ENCODE measurements at regions not wholly inside any gene's neighbourhood (a gene's known extent, or its start where the extent isn't known, plus 50 kb on each side); places are given as distances from the start of the nearest gene placed in this dataset.
"Not testable (repeated sequence)": the region's sequence is repeated elsewhere in the genome, so short reads cannot be mapped to it uniquely, and the experiment has no call there.

DNA sequence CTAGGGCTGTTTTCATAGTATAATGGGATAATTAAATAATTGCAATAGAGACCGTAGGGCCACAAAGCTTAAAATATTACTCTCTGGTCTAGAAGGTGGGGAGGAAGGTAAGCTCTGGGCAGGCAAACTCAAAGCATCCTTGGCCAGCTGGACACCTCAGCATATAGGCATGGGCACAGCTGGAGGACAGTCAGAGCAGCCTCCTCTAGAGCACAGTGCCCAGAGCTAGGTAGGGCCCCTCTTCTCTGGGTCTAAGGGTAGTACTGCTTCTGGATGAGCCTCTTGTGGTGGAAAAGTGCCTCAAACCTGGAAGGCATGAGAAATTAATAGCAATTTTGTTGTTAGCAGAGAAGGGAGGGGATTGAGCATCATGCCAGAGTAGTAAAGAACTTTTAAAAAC lies 116.9 kb upstream of the FOXN2 start:
- DNase-seq, result no peak

DNA sequence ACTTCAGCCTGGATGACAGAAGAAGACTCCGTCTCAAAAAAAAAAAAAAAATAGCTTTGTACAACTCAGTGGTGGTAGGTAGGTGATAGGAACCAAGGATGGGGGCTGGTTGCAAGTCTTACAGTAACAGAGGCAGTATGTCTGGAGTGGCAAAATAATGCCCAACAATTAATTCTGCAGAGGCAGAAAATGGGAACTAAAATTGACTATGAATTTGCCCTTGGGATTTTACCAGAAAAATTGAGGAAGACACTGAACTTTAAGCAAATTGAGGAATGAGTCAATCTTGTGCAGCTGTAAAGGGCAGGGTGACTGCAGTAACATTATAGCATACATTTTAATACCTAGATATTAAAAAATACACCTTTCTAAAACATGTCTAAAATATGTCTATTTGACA lies 116.1 kb upstream of the FOXN2 start:
- DNase-seq, result no peak

DNA sequence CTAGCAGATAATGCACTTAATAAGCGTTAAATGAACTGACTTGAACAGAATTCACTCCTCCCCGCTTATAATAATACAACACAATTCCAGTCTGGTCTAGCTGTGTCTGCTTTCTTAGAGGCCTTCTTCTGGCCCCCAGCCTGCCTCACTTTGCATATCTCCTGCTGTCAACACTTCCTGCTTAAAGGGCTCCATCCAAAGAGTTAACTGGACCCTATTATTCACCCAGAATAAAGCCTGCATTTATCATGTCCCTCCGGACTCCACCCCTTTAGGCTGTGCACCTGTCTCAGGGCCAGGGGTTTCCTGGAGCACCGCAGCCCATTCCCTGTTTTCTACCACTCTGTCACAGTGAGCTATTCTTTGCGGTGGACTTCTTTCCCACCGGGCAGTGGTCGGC lies 115.4 kb upstream of the FOXN2 start:
- DNase-seq, result no peak

DNA sequence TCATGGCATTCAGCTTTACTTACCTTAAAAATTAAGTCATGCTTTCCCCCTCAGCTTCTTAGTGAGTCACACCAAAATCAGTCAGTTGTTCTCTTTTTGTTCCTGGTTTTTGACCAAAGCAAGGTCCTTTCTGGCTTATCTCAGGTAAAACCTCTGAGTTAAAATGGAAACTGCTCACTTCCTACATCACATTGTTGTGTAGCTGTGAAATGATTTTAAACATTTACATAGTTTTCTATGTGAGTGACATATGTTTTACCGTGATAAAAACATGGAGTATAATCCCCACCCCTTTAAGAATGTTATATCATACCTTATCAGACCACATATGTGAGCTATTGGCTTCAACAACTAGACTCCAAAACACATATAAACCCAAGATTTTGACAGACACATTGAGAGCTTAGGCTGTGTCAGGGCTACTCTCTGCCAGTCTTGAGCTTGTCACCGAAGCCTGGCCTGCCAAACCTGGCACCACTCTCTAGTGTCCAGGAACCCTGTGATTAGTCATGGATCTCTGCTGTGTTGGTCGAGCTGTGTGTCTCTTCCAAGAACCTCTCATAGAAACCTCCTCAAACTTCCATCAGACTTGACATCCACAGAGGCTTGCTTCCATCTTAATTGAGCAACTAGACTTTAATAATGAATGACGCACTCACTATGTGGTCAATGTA lies 113.7 kb upstream of the FOXN2 start:
- DNase-seq, result no peak

DNA sequence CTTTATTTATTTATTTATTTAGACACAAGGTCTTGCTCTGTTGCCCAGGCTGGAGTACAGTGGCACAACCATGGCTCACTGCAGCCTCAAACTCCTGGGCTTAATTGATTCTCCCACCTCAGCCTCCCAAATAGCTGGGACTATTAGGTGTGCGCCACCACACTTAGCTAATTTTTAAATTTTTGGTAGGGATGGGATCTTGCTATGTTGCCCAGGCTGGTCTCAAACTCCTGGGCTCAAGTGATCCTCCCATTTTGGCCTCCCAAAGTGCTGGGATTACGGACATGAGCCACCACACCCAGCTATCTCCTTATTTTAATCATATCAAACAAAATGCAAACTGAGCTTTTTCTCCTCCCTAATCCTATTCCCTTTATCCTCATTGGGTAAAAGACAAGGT lies 113.0 kb upstream of the FOXN2 start:
- DNase-seq, result not testable (repeated sequence)

DNA sequence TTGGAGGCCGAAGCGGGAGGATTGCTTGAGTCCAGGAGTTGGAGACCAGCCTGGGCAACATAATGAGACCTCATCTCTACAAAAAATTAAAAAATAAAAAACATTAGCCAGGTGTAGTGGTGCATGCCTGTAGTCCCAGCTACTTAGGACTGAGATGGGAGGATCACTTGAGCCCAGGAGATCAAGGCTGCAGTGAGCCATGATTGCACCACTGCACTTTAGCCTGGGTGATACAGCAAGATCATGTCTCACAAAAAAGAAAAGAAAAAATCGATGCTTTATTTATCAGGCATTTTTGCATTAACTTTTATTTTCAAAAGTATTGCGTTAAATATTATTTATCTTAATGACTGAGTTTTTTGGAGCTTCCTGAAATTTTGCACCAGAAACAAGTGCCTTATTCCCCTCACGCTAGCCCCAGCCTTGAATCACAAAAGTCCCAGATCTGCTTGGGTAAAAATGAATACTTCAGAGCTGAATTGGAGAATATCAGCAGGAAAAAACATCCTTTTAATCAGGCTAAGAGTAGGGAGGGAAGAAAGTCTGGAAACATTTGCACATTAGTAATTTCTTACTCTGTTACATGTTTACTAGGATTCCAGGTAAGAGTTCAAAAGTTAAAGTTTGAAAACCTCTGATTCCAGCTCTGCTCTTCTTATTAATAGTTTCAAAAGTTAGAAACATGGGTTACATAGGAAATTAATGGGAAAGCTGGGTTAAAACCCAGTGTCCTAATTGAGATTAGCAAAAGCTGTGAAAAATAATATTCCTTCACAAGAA lies 111.4 kb upstream of the FOXN2 start:
- no peak for DNase-seq

DNA sequence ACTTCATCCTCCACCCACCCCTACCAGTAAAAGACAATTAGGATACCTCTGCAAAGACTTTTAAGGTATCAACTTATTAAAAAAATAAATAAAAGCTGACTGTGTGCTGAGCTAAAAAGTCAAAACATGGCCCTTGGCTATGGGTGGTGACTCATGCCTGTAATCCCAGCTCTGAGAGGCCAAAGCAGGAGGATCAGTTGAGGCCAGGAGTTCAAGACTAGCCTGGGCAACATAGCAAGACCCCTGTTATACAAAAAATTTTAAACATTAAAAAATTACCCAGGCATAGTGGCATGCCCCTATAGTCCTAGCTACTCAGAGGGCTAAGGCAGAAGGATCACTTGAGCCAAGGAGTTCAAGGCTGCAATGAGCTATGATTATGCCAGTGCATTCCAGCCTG lies 110.8 kb upstream of the FOXN2 start:
- no peak for DNase-seq

DNA sequence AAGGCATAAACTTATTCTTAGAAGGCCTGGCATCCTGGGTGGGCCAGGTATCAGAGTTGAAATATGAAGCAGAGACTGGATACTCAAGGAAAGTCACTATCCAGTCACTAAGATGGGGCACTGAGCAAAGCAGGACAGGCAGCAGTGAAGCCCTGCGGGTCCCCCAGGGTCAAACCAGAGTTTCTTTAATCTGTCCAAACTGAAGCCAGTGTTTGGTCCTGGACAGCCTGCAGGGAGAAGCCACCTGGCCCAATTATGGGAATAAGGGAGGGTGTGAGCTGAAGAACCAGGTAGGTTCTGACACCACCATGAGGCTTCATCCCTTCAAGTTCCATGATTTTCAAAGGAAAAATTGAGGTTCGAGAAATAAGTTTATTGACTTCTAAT lies 109.7 kb upstream of the FOXN2 start:
- DNase-seq, result no peak

DNA sequence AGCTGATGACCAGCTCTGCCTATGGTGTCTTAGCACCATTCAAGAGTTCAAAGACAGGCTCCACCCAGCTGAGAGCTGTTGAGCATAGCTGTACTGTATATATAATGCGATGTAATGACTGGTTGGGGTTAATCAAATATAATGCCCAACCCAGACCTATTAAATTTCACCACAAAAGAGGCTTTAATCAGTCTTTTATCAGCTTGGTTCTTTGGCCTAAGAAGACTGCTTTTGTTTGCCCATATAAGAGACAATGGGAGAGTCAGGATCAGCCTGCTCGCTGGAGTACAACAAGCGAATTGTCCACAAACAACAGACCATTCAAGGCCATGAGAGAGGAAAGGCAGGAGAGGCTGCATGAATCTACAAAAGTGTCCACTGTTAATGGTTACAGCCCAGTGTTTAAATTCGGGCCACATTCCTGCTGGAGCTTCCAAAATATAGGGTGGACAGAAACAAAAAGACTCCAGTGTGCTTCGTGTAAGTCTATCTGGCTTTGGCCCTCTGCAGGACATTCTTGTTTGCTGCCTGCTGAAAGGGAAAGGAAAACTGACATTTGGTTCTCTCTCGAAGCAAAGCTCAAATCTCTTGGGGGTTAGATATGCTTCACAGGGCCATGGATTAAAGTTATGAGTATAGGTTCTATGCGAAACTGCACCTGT lies 109.2 kb upstream of the FOXN2 start:
- DNase-seq, result no peak

DNA sequence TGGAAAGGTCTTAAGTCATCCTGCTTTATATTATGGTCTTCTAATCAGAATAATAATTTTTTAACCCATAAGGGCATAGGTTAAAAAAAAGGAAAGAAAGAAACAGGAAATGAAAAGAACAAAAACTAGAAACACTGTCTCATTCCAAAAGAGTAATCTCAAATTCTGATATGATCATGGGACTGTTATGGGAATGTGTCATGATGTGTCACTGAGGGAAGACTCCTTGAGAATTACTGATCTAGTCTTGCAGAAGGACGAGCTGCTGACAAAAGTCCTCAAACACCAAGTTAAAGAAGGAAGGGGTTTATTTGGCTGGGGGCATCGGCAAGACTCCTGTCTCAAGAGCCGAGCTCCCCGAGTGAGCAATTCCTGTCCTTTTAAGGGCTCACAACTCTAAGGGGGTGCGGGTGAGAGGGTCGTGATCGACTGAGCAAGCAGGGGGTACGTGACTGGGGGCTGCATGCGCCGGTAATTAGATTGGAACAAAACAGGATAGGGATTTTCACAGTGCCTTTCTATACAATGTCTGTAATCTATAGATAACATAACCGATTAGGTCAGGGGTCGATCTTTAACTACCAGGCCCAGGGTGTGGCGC lies 108.3 kb upstream of the FOXN2 start:
- not testable (repeated sequence) for DNase-seq

DNA sequence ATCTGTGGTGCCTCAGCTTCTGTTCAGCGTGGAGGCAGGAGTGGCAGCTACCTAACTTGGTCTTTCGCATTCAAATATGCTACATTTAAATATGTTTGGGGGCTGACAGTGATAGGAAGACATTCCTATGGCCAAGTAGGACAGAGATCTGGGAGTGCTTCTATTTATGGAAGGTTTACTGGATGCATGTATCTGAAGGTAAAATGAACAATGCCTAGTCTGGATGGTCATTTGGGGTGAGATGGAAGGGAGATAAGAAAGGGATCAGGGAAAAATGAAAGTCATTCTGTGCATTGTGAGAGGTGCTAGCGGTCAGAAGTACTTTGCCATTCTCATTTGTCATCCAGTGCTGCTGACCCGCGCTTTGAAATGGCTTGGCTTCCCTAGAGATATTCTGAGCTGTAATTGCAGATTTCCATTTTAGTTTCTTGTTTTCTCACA lies 107.3 kb upstream of the FOXN2 start:
- DNase-seq, result no peak

DNA sequence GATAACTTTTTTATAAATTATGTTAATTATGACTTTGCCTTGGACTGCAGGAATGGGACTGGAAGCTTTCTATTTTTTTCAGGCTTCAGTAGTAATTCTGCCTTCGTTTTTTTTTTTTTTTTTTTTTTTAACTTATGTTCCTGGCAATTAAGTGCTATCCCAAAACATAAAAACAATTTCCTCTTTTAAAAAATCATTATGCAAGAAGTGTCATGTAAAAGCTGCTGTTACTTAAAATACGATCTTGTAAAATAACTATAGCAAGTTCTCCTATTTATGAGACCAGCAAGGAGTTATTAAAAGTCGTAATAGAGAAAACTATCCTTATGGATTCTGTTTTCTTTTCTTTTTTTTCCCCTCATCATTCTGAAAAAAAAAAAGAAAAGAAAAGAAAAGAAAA lies 106.6 kb upstream of the FOXN2 start:
- no peak for DNase-seq

DNA sequence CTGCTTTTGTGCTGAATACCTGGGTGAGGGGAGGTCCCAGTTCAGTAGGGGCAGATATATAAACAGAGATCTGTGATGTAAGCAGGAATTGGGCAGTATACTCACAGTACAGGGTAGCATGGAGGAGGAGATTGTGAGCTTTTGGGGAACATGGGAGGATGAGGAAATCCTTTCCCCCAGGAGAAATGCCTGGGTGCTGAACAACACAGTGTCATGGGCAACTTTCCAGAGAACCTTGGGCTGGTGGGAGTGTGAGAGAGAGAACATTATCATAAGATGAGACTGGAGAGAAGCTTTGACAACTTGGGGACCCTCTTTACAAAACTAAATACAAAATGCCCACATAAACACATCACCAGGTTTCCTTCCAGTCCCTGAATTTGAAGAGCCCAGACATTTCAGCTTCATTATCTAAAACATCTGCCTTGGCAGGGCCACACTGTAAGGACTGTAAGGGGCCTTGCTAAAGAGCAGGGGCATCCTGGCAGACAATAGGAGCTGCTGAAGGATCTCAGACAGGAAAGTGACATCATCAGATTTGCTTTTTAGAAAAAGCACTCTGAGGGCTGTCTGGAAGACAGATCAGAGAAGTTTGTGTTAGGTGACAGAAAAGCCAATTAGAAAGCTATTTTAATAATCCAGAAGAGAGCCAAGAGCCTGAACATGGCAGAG lies 105.1 kb upstream of the FOXN2 start:
- no peak for DNase-seq

DNA sequence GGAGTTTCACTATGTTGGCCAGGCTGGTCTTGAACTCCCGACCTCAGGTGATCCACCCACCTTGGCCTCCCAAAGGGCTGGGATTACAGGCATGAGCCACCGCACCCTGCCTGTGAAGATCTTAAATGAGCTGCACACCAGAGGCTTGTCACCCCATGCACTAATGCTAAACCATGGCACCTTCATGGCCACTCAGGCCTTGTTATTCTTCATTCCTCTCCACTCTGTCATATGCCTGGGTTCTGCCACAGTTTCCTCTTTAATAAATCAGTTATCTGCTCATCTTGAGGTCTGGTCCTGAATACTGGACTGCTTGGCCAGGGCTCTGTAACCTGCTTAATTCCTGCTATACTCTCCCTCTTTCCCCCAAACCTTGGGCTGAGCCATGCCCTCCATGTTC lies 104.3 kb upstream of the FOXN2 start:
- no peak for DNase-seq

DNA sequence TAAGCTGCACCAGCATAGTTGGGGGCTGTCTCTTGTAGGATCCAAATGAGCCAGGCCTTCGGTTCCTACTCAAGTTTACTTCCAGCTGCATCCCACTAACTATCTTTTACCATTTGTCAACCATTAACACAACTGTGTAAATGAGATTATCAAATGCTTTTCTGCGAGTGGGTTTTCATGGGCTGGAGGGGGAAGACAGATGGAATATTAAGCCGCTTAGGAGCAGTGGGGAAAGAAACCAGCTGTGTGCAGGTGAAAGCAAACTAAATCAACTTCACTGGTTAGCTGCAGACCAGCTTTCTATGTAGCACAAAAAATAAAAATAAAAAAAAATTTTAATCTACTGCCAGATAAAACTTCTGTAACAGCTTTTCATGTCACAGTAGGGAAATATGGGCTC lies 100.8 kb upstream of the FOXN2 start:
- no peak for DNase-seq

DNA sequence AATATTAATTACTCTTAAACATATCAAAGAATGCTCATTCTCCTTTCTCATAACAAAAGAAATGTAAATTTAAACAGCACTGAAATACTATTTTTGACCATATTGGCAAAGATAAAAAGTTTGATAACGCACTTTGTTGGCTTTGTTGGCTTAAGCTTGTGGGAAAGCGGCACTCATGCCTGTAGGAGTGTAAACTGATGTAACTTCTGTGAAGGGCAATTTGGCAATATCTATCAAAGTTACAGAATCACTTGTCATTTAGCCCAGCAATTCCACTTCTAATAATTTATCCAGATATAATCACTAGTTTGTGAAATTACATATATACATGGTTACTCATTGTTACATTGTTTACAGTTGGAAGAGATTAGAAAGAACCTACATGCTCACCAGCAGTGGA lies 96.3 kb upstream of the FOXN2 start:
- DNase-seq, result no peak

DNA sequence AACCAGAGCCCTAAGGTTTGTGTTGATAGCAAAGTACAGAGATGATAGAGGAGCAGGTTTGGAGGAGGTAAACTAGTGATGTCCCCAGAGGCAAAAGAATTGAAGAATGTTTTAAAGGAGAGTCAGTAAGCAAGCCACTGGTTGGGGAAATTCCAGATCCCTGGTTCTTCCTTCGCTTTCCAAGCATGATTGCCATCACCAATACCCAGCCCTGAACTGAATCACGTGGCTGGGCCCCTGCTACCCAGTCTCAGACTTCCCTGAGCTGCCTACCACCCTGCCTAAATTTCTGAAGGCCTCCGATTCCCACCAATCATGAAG lies 95.3 kb upstream of the FOXN2 start:
- DNase-seq, result no peak

DNA sequence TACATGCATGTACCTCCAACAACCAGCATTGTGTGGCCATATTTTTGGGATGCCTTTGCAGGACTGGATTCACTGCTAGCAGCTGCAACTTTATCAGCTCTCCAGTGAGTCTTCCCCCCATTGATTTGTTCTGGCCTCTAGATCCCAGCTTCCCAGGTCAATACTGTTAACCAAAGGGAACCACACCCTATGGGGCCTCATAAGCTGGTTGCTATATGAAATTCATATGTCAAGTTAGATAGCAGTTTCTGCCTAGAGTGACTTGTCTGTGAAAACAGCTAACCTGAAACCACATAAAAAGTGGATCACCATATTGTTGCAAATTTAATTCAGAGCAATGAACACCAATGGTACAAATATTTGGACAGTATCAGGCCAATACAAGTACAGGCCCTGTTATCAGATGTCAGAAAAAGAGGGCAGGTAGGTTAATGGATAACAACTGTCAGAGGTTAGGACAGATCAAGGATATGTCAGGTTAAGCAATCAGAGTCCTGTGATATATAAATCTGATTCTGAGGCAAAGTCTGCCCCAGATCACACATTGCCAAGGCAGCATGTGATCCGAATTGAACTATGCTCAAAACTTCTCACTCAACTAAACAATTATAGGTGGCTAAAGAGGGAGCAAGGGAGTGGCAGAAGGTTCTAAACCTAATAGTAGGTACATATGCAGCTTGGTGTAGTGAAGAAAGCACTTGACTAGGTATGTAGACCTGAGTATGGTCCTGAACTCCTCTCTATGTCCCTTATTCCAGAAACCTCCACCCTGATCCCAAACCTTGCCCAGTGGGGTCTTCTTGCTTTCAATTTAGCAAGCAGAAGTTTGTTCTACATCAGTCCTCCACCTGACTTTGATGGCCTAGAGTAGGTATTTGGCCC lies 94.7 kb upstream of the FOXN2 start:
- no peak for DNase-seq

DNA sequence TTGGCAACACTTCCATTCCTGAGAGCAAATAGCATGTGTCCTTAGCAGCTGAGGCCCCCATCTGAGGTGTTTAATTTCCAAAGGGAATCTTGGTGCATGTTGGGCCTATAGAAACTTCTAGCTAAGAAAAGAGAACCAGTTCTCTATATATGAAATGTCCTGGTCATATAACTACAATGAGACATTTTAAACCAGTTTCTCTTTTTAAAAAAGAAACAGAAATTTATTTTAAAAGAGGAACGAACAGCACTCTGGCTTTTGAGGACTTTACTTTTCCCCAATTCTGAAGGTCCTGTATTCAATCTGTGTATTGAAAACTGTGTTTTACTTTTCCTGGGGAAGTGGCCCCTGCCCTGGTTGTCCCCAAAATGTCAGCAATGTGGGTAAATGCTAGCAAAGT lies 94.0 kb upstream of the FOXN2 start:
- DNase-seq, result no peak

DNA sequence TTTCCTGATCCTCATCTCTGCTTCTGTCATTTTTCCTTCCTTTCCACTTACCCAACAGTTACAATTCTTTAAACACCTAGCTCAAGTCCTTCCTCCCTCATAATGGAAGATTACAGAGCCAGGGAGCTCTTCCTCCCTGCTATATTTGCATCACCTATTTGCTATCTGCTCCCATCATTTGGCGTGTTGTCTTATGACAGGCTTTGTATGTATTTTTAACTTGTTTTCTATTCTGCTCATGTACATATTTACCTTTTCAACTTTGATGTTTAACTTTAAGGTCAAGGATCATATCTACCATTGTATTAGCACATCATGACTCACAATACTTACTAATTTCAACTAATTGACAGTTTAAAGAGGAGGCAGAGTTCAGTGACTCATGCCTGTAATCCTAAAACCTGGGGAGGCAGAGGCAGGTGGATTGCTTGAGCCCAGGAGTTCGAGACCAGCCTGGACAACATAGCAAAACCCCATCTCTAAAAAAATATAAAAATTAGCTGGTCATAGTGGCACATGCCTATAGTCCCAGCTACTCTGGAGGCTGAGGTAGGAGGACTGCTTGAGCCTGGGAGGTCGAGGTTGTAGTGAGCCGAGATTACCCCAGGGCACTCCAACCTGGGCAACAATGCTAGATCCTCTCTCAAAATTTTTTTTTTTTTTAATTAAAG lies 92.5 kb upstream of the FOXN2 start:
- no peak for DNase-seq

DNA sequence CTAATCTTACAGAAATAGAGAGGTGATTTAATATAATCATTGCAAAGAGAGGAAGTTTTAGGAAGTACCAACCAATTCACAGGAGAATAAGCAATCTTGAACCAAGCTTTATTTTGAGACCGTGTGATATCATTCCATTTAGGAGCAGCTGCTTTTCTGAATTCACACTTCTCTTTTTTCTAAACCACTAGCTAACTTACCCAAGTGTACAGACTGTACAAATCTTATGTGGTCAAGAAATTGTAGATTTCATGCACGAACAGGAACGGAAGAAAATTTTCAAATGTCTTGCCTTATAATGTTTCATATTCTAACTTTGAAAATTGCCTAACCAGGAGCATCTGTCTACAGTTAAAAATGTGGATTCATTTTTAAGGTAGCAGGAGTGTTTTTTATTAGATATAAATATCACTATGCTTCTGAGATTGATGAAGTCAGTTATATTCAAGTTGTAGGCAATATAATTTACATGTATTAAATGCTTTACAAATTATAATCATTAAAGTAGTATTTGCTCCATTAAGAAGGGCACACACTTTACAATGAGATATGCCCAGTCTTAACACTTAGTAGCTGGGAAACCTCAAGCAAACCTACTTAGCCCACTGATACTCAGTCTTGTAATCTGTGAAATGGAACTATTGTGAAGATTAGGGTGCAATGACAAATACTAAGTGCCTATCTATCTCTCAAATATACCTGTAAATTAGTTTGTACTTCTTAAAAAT lies 86.7 kb upstream of the FOXN2 start:
- no peak for DNase-seq
